Endothelial cell of umbilical vein (primary cell): ENCODE measurements at regions not wholly inside any gene's neighbourhood (a gene's known extent, or its start where the extent isn't known, plus 50 kb on each side); places are given as distances from the start of the nearest gene placed in this dataset.

Source experiments
- BruUV-seq: library from RNA; stranded (reverse); fragments of 400-500 nt; replicated peaks from 2 replicates; lab custom pipeline; 2021; lab: Mats Ljungman, UMichigan
- CTCF ChIA-PET: fragments of 300-600, 350-600 bp; sonication (Branson Sonifier 250); formaldehyde crosslinking; loops from one replicate; lab custom pipeline; 2021; ENCODE audit warnings: antibody characterized with exemption, inconsistent platforms; lab: Charles Lee
- POLR2A ChIA-PET: fragments of 300-600, 350-600 bp; sonication (Branson Sonifier 250); formaldehyde crosslinking; loops from one replicate; lab custom pipeline; 2021; ENCODE audit warnings: antibody characterized with exemption, inconsistent platforms; lab: Charles Lee
- DNase-seq: peaks from one replicate; pipeline ENCODE4 v3.0.0-alpha.2; 2011; ENCODE audit warnings: low read depth, low spot score
- FAIRE-seq: peaks from 2 replicates; lab custom pipeline; 2011; peaks lifted over from hg19 to GRCh38; lab: Jason Lieb, UNC
- H2AFZ ChIP-seq: 2 replicates; pipeline ENCODE4 v1.6.0; 2012; ENCODE audit warnings: low read depth, low read length, control low read depth, inconsistent platforms
- H3K27ac ChIP-seq: 2 replicates; pipeline ENCODE4 v1.5.1; 2011; ENCODE audit warnings: low read depth, mild to moderate bottlenecking, control low read depth, low read length, moderate library complexity; ENCODE audit not compliant: insufficient read depth
- H3K27me3 ChIP-seq, 2 experiments: 2 replicates each; pipeline versions ENCODE4 v1.6.0 to v1.6.1; 2011; ENCODE audit warnings: low read length in 2 of 2, mixed read lengths in 1 of 2; ENCODE audit not compliant: control insufficient read depth in 2 of 2, insufficient read depth in 2 of 2
- H3K36me3 ChIP-seq, 2 experiments: 2 replicates in 1 of 2; 3 replicates in 1 of 2; pipeline ENCODE4 v1.5.1; 2011; ENCODE audit warnings: low read length in 2 of 2, mild to moderate bottlenecking in 1 of 2, moderate library complexity in 1 of 2; ENCODE audit not compliant: control insufficient read depth in 2 of 2, insufficient read depth in 2 of 2; ENCODE audit errors: extremely low read depth in 1 of 2
- H3K4me1 ChIP-seq: 3 replicates; pipeline ENCODE4 v1.5.1; 2011; ENCODE audit warnings: mild to moderate bottlenecking, low read length; ENCODE audit not compliant: control insufficient read depth, insufficient read depth; ENCODE audit errors: extremely low read depth
- H3K4me2 ChIP-seq: 2 replicates; pipeline ENCODE4 v1.6.1; 2011; ENCODE audit warnings: low read length, control low read depth, mixed read lengths; ENCODE audit not compliant: insufficient read depth
- H3K4me3 ChIP-seq, 3 experiments: fragments of 200-600 bp in 1 of 3; sonication (generic), shearing (Covaris generic) in 1 of 3; replicated peaks in 1 of 3; 2 replicates each; pipeline ENCODE4 v1.5.1; 2011 to 2016; ENCODE audit warnings: control low read depth in 3 of 3, low read length in 3 of 3, mild to moderate bottlenecking in 2 of 3, inconsistent platforms in 1 of 3, low read depth in 1 of 3, moderate library complexity in 1 of 3; ENCODE audit not compliant: insufficient read depth in 1 of 3
- H3K79me2 ChIP-seq: 2 replicates; pipeline ENCODE4 v1.6.0; 2012; ENCODE audit warnings: low read length, inconsistent platforms; ENCODE audit not compliant: control insufficient read depth, insufficient read depth
- H3K9ac ChIP-seq: replicated peaks from 2 replicates; pipeline ENCODE3; 2011; ENCODE audit warnings: low read length, control low read depth; ENCODE audit not compliant: insufficient read depth; ENCODE audit errors: extremely low read depth
- H3K9me1 ChIP-seq: replicated peaks from 3 replicates; pipeline ENCODE4 v1.6.0; 2011; ENCODE audit warnings: mild to moderate bottlenecking, low read length; ENCODE audit not compliant: control insufficient read depth, insufficient read depth; ENCODE audit errors: extremely low read depth
- H3K9me3 ChIP-seq: replicated peaks from 2 replicates; pipeline ENCODE4 v1.5.1; 2012; ENCODE audit warnings: low read length, inconsistent platforms; ENCODE audit not compliant: control insufficient read depth, insufficient read depth
- H4K20me1 ChIP-seq: replicated peaks from 2 replicates; pipeline ENCODE3; 2011; ENCODE audit warnings: mild to moderate bottlenecking, low read length; ENCODE audit not compliant: control insufficient read depth, insufficient read depth; ENCODE audit errors: extremely low read depth
- CTCF ChIP-seq, 2 donors: IDR thresholded peaks; 1 replicate in 1 of 2; 2 replicates in 1 of 2; pipeline ENCODE4 v1.5.1; 2011; ENCODE audit warnings: low read length in 2 of 2, mild to moderate bottlenecking in 2 of 2, moderate library complexity in 2 of 2, control low read depth in 1 of 2, inconsistent platforms in 1 of 2, low read depth in 1 of 2; ENCODE audit not compliant: insufficient read depth in 1 of 2; ENCODE audit errors: extremely low read depth in 1 of 2
- EZH2 ChIP-seq: IDR thresholded peaks from 2 replicates; pipeline ENCODE4 v1.6.1; 2012; ENCODE audit warnings: borderline replicate concordance, low read depth, mild to moderate bottlenecking, moderate library complexity, low read length, inconsistent platforms; ENCODE audit not compliant: severe bottlenecking
- FOS ChIP-seq: IDR thresholded peaks from 2 replicates; pipeline ENCODE4 v1.6.1; 2011; ENCODE audit warnings: mild to moderate bottlenecking, low read length, moderate library complexity, borderline replicate concordance; ENCODE audit not compliant: insufficient read depth
- GATA2 ChIP-seq: IDR thresholded peaks from 2 replicates; pipeline ENCODE4 v1.7.0; 2011; ENCODE audit warnings: low read depth, mild to moderate bottlenecking, moderate library complexity, mixed read lengths, low read length; ENCODE audit not compliant: insufficient read length, insufficient read depth
- JUN ChIP-seq: IDR thresholded peaks from 2 replicates; pipeline ENCODE4 v1.6.1; 2011; ENCODE audit warnings: borderline replicate concordance, low read depth; ENCODE audit not compliant: insufficient read length, insufficient read depth
- MAX ChIP-seq: IDR thresholded peaks from 2 replicates; pipeline ENCODE4 v1.6.1; 2011; ENCODE audit not compliant: insufficient read depth, insufficient read length
- MYC ChIP-seq: IDR thresholded peaks from one replicate; pipeline ENCODE4 v1.6.1; 2011; ENCODE audit warnings: mild to moderate bottlenecking, low read depth, low read length
- POLR2A ChIP-seq: IDR thresholded peaks from 2 replicates; pipeline ENCODE4 v1.6.1; 2012; ENCODE audit warnings: low read depth, mild to moderate bottlenecking, control low read depth, low read length
- POLR2AphosphoS5 ChIP-seq: IDR thresholded peaks from 2 replicates; pipeline ENCODE4 v1.6.1; 2012; ENCODE audit warnings: low read depth, mild to moderate bottlenecking, control low read depth, low read length, moderate library complexity; ENCODE audit not compliant: insufficient read depth
- dilution Hi-C: fragments of 300-500 bp; cut with MboI; formaldehyde crosslinking; loops from one replicate; pipeline ENCODE4 v1.15.0; 2019; ENCODE audit warnings: low sequenced_read_pairs; ENCODE audit not compliant: extremely low pct_ligation_motif_present
- intact Hi-C: fragments of 100-400 bp; cut with micrococcal nuclease; formaldehyde crosslinking; loops from one replicate; pipeline ENCODE4 v1.10.0; 2022

- intact Hi-C loops (no loop called here), dilution Hi-C loops (no loop called here)
- Histone ChIP-seq H3K27ac (no peak overlapping the region), H3K4me3 (no peak overlapping the region), H3K9ac (no peak overlapping the region), H3K4me2 (no peak overlapping the region), H3K27me3 (no peaks in the 10 kb centered on the region), H3K79me2 (no peaks in the 10 kb centered on the region), H3K36me3 (peaks cover 4 to 6% of the 10 kb centered on the region in 2 experiments), H2AFZ (no peak overlapping the region), H3K9me1 (no peaks in the 10 kb centered on the region), H4K20me1 (no peaks in the 10 kb centered on the region), H3K9me3 (no peaks in the 10 kb centered on the region), H3K4me1 (peaks cover 17% of the 10 kb centered on the region)
- FAIRE-seq (no peak), DNase-seq (no peak)
- ChIA-PET CTCF (no interaction called here), POLR2A (no interaction called here)
- TF ChIP-seq GATA2 (no peak), FOS (no peak), POLR2A (no peak), EZH2 (no peak), MAX (no peak), JUN (no peak), CTCF (IDR thresholded peaks at IDR 0.05; ENCODE audit: extremely low read depth in 1 of 2, insufficient read depth in 1 of 2, low read depth in 1 of 2, low read length in 2 of 2) (no peak), POLR2AphosphoS5 (no peak), MYC (no peak)
- no TSS peak for BruUV-seq
Measured at GRCh38 chr2:215667585-215668377, 231.9 kb upstream of the FN1 start.
